Liver (tissue), 8 donors: ENCODE measurements at regions not wholly inside any gene's neighbourhood (a gene's known extent, or its start where the extent isn't known, plus 50 kb on each side); places are given as distances from the start of the nearest gene placed in this dataset.

Experiments
- DNase-seq: peaks from one replicate; pipeline ENCODE4 v3.0.0-alpha.2; 2017; ENCODE audit warnings: low spot score
- H3K27ac ChIP-seq, 2 donors: one replicate each; pipeline ENCODE4 v1.7.0; 2013; ENCODE audit warnings: inconsistent platforms in 2 of 2, low read length in 2 of 2, control low read depth in 1 of 2, low read depth in 1 of 2, mild to moderate bottlenecking in 1 of 2
- H3K27me3 ChIP-seq, 4 donors: one replicate each; pipeline versions ENCODE4 v1.6.1 to v1.7.0; 2013; ENCODE audit warnings: low read length in 3 of 4, inconsistent platforms in 1 of 4, mild to moderate bottlenecking in 1 of 4, moderate library complexity in 1 of 4; ENCODE audit not compliant: control insufficient read depth in 4 of 4, insufficient read depth in 4 of 4
- H3K36me3 ChIP-seq, 4 donors: one replicate each; pipeline versions ENCODE4 v1.6.1 to v1.7.0; 2013; ENCODE audit warnings: low read length in 3 of 4, mild to moderate bottlenecking in 3 of 4, low read depth in 1 of 4, moderate library complexity in 1 of 4; ENCODE audit not compliant: control insufficient read depth in 4 of 4, insufficient read depth in 3 of 4
- H3K4me1 ChIP-seq, 4 donors: one replicate each; pipeline versions ENCODE4 v1.6.1 to v1.7.0; 2013; ENCODE audit warnings: low read length in 3 of 4, mild to moderate bottlenecking in 3 of 4, moderate library complexity in 1 of 4; ENCODE audit not compliant: control insufficient read depth in 4 of 4, insufficient read depth in 4 of 4
- H3K4me3 ChIP-seq, 3 donors: one replicate each; pipeline versions ENCODE4 v1.6.1 to v1.7.0; 2013; ENCODE audit warnings: low read length in 3 of 3, control low read depth in 1 of 3, low read depth in 1 of 3, mild to moderate bottlenecking in 1 of 3
- H3K9ac ChIP-seq, 2 donors: one replicate each; pipeline ENCODE4 v1.7.0; 2013; ENCODE audit warnings: low read length in 2 of 2, mild to moderate bottlenecking in 2 of 2, moderate library complexity in 2 of 2, control low read depth in 1 of 2, low read depth in 1 of 2
- H3K9me3 ChIP-seq, 4 donors: one replicate each; pipeline versions ENCODE4 v1.6.1 to v1.7.0; 2013; ENCODE audit warnings: low read length in 3 of 4; ENCODE audit not compliant: control insufficient read depth in 4 of 4
- EGR1 ChIP-seq, 2 donors: IDR thresholded peaks; 2 replicates each; pipeline ENCODE4 v1.6.1; 2016 to 2018; ENCODE audit warnings: antibody characterized with exemption in 2 of 2, low read depth in 2 of 2
- FOXA1 ChIP-seq: IDR thresholded peaks from 2 replicates; pipeline ENCODE4 v1.6.1; 2016; ENCODE audit warnings: antibody characterized with exemption
- FOXA2 ChIP-seq: IDR thresholded peaks from 2 replicates; pipeline ENCODE4 v1.6.1; 2016; ENCODE audit warnings: antibody characterized with exemption
- HNF4A ChIP-seq, 2 donors: conservative IDR thresholded peaks; 2 replicates each; pipeline ENCODE4 v1.6.1; 2016; ENCODE audit warnings: antibody characterized with exemption in 2 of 2, mild to moderate bottlenecking in 2 of 2
- HNF4G ChIP-seq: IDR thresholded peaks from 2 replicates; pipeline ENCODE4 v1.6.1; 2016; ENCODE audit warnings: antibody characterized with exemption
- JUND ChIP-seq, 2 donors: IDR thresholded peaks; 2 replicates each; pipeline ENCODE4 v1.6.1; 2016; ENCODE audit warnings: antibody characterized with exemption in 2 of 2
- NR2F2 ChIP-seq: IDR thresholded peaks from 2 replicates; pipeline ENCODE4 v1.6.1; 2016; ENCODE audit warnings: antibody characterized with exemption
- RAD21 ChIP-seq, 2 donors: IDR thresholded peaks; 2 replicates each; pipeline ENCODE4 v1.6.1; 2016; ENCODE audit warnings: antibody characterized with exemption in 2 of 2, mild to moderate bottlenecking in 2 of 2
- RXRA ChIP-seq, 2 donors: IDR thresholded peaks; 2 replicates each; pipeline ENCODE4 v1.6.1; 2017 to 2018; ENCODE audit warnings: antibody characterized with exemption in 2 of 2, mild to moderate bottlenecking in 1 of 2
- SP1 ChIP-seq: IDR thresholded peaks from 2 replicates; pipeline ENCODE4 v1.6.1; 2018; ENCODE audit warnings: antibody characterized with exemption, mild to moderate bottlenecking
- TAF1 ChIP-seq: conservative IDR thresholded peaks from 2 replicates; pipeline ENCODE4 v1.6.1; 2016; ENCODE audit warnings: antibody characterized with exemption, mild to moderate bottlenecking
- YY1 ChIP-seq: IDR thresholded peaks from 2 replicates; pipeline ENCODE4 v1.6.1; 2016; ENCODE audit warnings: antibody characterized with exemption, mild to moderate bottlenecking
- WGBS: extraction: QIAGEN DNeasy Blood & Tissue Kit; methylation state at CpG from one replicate; pipeline ENCODE4 v1.1.7; 2013; 5-methylcytosine and 5-hydroxymethylcytosine counted together
- TF ChIP-seq, protein P1 (sequence below): IDR thresholded peaks from 2 replicates; pipeline ENCODE4 v1.6.1; 2016; ENCODE audit warnings: antibody characterized with exemption
- TF ChIP-seq, protein P2 (sequence below): fragments of 150-350 bp; IDR thresholded peaks from 2 replicates; pipeline ENCODE4 v1.5.1; 2017; ENCODE audit warnings: improper control_type of control experiment, low read depth, low read length; ENCODE audit not compliant: missing input control
- TF ChIP-seq, protein P3 (sequence below): IDR thresholded peaks from 2 replicates; pipeline ENCODE4 v1.6.1; 2016; ENCODE audit warnings: antibody characterized with exemption
- TF ChIP-seq, protein P4 (sequence below): IDR thresholded peaks from 2 replicates; pipeline ENCODE4 v1.6.1; 2016; ENCODE audit warnings: antibody characterized with exemption, mild to moderate bottlenecking
- donor health status: healthy.
- donor health status: healthy.
- donor health status: healthy.
- donor health status: healthy.
- donor health status: healthy.

DNA sequence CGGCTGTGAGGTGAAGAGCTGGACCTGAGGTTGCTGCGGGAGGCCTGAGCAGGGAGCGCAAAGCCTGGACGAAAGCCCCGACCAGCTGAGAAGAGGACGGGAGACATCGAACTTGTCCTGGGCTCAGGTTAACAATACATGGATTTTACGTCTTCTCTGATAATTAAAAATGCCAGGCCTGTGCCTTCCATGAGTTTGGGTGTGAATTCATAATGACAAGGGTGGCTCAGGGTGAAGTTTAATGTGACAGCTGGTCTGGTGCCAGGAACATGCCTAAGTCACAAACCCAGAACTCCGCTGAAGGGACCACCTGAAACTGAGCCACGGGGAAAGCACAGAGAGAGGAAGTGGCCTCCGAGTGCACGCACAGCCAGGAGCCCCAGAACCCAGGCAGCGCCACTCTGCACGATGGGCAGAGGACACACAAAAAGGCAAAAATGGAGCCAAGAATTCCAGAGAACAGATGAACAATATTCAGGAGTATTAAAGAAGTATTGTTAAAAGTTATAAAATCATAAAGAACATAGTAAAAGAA is 150.1 kb upstream of the RPS6KA2 start (continued):
- TF ChIP-seq RXRA (IDR thresholded peaks at IDR 0.05), result no peak

DNA sequence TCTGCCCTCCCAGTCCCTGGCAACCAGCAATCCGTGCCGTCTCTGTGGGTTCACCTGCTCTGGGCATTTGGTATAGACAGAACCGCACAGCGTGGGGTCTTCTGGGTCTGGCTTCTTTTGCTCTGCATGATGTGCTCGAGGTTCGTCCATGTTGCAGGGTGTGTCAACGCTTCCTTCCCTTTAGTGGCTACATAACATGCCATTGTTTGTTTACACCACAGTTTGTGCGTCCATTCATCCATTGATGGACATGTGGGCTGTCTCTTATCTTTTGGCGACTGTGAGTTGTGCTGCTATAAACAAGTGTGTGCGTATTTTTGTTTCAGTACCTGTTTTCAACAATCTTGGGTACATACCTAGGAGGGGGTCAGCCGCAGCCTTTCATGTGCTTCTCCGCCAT is 149.5 kb upstream of the RPS6KA2 start:
- 83% methylated on average over 12 of the region's 12 CpGs for WGBS

DNA sequence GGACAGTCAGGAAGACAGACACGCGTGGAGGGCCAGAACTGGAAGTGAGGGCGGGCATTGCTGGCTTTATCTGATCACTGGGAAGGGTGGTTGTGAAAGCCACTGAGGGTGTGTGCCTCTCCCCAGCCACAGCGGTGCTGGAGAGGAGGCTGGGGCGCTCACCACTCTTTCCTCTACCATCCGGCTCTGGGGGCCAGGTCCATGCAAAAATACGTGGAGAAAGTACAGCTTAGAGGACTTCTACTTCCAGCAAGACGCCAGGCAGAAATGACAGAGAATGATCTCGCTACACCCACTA is 148.8 kb upstream of the RPS6KA2 start:
- Histone ChIP-seq H3K4me1 (no peaks in the 10 kb centered on the region), H3K27me3 (no peaks in the 10 kb centered on the region), H3K27ac (no peak overlapping the region), H3K9ac (no peak overlapping the region), H3K9me3 (no peaks in the 10 kb centered on the region), H3K36me3 (no peaks in the 10 kb centered on the region), H3K4me3 (no peak overlapping the region)
- TF ChIP-seq FOXA1 (no peak), YY1 (no peak), SP1 (no peak), RXRA (IDR thresholded peaks at IDR 0.05) (no peak), NR2F2 (no peak), JUND (IDR thresholded peaks at IDR 0.05) (no peak)
- TF ChIP-seq, protein P1, sequence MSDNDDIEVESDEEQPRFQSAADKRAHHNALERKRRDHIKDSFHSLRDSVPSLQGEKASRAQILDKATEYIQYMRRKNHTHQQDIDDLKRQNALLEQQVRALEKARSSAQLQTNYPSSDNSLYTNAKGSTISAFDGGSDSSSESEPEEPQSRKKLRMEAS, result no peak
- WGBS, result 64% methylated on average over 9 of the region's 9 CpGs
- no peak for DNase-seq

More for the DNA sequence above, 149.5 kb upstream of the RPS6KA2 start:
- TF ChIP-seq, protein P2, sequence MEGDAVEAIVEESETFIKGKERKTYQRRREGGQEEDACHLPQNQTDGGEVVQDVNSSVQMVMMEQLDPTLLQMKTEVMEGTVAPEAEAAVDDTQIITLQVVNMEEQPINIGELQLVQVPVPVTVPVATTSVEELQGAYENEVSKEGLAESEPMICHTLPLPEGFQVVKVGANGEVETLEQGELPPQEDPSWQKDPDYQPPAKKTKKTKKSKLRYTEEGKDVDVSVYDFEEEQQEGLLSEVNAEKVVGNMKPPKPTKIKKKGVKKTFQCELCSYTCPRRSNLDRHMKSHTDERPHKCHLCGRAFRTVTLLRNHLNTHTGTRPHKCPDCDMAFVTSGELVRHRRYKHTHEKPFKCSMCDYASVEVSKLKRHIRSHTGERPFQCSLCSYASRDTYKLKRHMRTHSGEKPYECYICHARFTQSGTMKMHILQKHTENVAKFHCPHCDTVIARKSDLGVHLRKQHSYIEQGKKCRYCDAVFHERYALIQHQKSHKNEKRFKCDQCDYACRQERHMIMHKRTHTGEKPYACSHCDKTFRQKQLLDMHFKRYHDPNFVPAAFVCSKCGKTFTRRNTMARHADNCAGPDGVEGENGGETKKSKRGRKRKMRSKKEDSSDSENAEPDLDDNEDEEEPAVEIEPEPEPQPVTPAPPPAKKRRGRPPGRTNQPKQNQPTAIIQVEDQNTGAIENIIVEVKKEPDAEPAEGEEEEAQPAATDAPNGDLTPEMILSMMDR, result no peak
- TF ChIP-seq RXRA (IDR thresholded peaks at IDR 0.05) (no peak), TAF1 (no peak), EGR1 (IDR thresholded peaks at IDR 0.05; ENCODE audit: low read depth in 2 of 2) (no peak), SP1 (no peak), HNF4A (conservative IDR thresholded peaks at IDR 0.05) (no peak), NR2F2 (no peak), RAD21 (IDR thresholded peaks at IDR 0.05) (no peak), FOXA2 (no peak), YY1 (no peak), HNF4G (no peak)
- TF ChIP-seq, protein P3, sequence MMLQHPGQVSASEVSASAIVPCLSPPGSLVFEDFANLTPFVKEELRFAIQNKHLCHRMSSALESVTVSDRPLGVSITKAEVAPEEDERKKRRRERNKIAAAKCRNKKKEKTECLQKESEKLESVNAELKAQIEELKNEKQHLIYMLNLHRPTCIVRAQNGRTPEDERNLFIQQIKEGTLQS, result no peak
- TF ChIP-seq, protein P4, sequence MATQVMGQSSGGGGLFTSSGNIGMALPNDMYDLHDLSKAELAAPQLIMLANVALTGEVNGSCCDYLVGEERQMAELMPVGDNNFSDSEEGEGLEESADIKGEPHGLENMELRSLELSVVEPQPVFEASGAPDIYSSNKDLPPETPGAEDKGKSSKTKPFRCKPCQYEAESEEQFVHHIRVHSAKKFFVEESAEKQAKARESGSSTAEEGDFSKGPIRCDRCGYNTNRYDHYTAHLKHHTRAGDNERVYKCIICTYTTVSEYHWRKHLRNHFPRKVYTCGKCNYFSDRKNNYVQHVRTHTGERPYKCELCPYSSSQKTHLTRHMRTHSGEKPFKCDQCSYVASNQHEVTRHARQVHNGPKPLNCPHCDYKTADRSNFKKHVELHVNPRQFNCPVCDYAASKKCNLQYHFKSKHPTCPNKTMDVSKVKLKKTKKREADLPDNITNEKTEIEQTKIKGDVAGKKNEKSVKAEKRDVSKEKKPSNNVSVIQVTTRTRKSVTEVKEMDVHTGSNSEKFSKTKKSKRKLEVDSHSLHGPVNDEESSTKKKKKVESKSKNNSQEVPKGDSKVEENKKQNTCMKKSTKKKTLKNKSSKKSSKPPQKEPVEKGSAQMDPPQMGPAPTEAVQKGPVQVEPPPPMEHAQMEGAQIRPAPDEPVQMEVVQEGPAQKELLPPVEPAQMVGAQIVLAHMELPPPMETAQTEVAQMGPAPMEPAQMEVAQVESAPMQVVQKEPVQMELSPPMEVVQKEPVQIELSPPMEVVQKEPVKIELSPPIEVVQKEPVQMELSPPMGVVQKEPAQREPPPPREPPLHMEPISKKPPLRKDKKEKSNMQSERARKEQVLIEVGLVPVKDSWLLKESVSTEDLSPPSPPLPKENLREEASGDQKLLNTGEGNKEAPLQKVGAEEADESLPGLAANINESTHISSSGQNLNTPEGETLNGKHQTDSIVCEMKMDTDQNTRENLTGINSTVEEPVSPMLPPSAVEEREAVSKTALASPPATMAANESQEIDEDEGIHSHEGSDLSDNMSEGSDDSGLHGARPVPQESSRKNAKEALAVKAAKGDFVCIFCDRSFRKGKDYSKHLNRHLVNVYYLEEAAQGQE, result no peak
- Histone ChIP-seq H3K9ac (no peak overlapping the region), H3K27ac (no peak overlapping the region), H3K9me3 (no peaks in the 10 kb centered on the region), H3K4me3 (no peak overlapping the region), H3K36me3 (no peaks in the 10 kb centered on the region), H3K27me3 (no peaks in the 10 kb centered on the region), H3K4me1 (no peaks in the 10 kb centered on the region)
- no peak for DNase-seq
